ENCODE measurements at regions not wholly inside any gene's neighbourhood (a gene's known extent, or its start where the extent isn't known, plus 50 kb on each side); places are given as distances from the start of the nearest gene placed in this dataset.

DNA sequence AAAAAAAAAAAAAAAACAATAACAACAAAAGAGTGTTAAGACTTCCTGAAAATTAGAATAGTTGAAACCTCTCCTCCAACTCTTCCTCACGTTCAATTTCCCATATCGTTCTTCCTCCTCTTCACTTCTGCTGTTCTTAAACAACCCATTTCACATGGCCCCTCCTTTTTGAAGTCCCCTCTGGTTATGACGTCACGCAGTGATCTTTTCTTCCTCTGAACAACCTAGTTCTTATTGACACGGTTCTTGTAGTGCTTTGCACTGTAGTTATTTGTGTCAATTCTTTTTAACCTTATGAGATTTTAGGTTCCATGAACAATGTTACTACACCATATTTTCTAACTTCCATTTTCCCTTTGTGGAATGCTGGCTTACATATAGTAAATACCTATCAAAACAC, 69.5 kb upstream of the RGPD4 start:
- Histone ChIP-seq H3K9me2 (ENCODE audit: insufficient read depth, low read length) (no peaks in the 10 kb centered on the region), H4K20me1 (ENCODE audit: insufficient read depth, low read length) (no peaks in the 10 kb centered on the region), H3K9me3 (ENCODE audit: low read length) (no peaks in the 10 kb centered on the region), H3K4me2 (ENCODE audit: low read length) (no peak overlapping the region), H2AFZ (ENCODE audit: low read length) (no peak overlapping the region), H3K36me3 (ENCODE audit: insufficient read depth, low read length) (no peaks in the 10 kb centered on the region), H3K27ac (ENCODE audit: low read depth, low read length, poor library complexity, severe bottlenecking) (no peak overlapping the region), H3K79me2 (ENCODE audit: insufficient read depth, low read depth, low read length) (no peaks in the 10 kb centered on the region), H3K4me1 (ENCODE audit: insufficient read depth, low read length, poor library complexity, severe bottlenecking) (no peaks in the 10 kb centered on the region), H3K4me3 (ENCODE audit: low read depth, low read length, poor library complexity, severe bottlenecking) (no peak overlapping the region)
- CTCF ChIA-PET (ENCODE audit: unreplicated experiment): no interaction called here
- DNase-seq (ENCODE audit: low spot score): no peak
- no peak for TF ChIP-seq EZH2phosphoT487 (IDR thresholded peaks at IDR 0.05; ENCODE audit: borderline replicate concordance, low read depth, low read length)
- TF ChIP-seq, protein P1, sequence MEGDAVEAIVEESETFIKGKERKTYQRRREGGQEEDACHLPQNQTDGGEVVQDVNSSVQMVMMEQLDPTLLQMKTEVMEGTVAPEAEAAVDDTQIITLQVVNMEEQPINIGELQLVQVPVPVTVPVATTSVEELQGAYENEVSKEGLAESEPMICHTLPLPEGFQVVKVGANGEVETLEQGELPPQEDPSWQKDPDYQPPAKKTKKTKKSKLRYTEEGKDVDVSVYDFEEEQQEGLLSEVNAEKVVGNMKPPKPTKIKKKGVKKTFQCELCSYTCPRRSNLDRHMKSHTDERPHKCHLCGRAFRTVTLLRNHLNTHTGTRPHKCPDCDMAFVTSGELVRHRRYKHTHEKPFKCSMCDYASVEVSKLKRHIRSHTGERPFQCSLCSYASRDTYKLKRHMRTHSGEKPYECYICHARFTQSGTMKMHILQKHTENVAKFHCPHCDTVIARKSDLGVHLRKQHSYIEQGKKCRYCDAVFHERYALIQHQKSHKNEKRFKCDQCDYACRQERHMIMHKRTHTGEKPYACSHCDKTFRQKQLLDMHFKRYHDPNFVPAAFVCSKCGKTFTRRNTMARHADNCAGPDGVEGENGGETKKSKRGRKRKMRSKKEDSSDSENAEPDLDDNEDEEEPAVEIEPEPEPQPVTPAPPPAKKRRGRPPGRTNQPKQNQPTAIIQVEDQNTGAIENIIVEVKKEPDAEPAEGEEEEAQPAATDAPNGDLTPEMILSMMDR (conservative IDR thresholded peaks at IDR 0.05; ENCODE audit: low read length): no peak
- no TSS peak for BruUV-seq (replicated peaks)
- intact Hi-C loops (cut with micrococcal nuclease; ENCODE audit: unreplicated experiment): no loop called here
- POLR2A ChIA-PET: no interaction called here

DNA sequence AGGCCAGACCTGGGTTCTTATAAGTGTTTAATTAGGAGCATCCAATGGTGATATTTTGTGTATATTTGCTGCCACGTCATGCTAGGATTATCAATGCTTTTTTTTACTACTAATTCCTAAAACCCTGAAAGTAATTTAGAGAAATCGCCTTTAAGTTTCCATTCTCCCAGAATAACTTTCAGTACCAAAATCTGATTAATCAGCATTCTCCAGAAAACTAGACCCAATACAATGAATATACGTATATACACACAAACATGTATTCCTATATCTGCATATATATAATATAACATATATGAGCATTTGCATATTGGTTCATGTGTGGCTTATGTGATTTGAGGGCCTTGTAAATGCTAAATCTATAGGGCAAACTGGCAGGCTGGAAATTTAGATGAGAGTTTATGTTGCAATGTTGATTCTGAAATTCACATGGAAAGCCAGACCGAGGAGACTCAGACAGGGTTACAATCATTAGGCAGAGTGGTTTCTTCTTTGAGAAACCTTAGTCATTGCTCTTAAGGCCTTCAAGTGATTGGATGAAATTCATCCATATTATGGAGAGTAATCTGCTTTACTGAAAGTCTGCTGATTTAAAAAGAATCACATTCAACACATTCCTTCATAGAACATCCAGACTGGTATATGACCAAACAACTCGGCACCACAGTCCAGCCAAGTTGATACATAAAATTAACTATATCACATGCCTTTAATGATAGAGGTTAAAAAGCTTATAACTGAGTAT, 65.9 kb upstream of the RGPD4 start:
- no peak for DNase-seq (ENCODE audit: low spot score)
- H3K4me2 ChIP-seq (ENCODE audit: low read length): no peak overlapping the region
- no peak overlapping the region for H3K4me3 ChIP-seq (ENCODE audit: low read depth, low read length, poor library complexity, severe bottlenecking)
- no peaks in the 10 kb centered on the region for H3K36me3 ChIP-seq (ENCODE audit: insufficient read depth, low read length)
- no peaks in the 10 kb centered on the region for H3K79me2 ChIP-seq (ENCODE audit: insufficient read depth, low read depth, low read length)
- H4K20me1 ChIP-seq (ENCODE audit: insufficient read depth, low read length): no peaks in the 10 kb centered on the region
- no peaks in the 10 kb centered on the region for H3K9me2 ChIP-seq (ENCODE audit: insufficient read depth, low read length)
- H3K4me1 ChIP-seq (ENCODE audit: insufficient read depth, low read length, poor library complexity, severe bottlenecking): no peaks in the 10 kb centered on the region
- no peak overlapping the region for H2AFZ ChIP-seq (ENCODE audit: low read length)
- POLR2A ChIA-PET: interaction anchor here (0.7 kb wide), 1 partner anchor 9 kb away, joined by 3 read pairs; no protein-coding TSS in a partner anchor
- TF ChIP-seq, protein P1 (conservative IDR thresholded peaks at IDR 0.05; ENCODE audit: low read length): no peak
- TF ChIP-seq EZH2phosphoT487 (IDR thresholded peaks at IDR 0.05; ENCODE audit: borderline replicate concordance, low read depth, low read length): no peak
- BruUV-seq (replicated peaks): no TSS peak
- intact Hi-C loops (cut with micrococcal nuclease; ENCODE audit: unreplicated experiment): no loop called here
- CTCF ChIA-PET (ENCODE audit: unreplicated experiment): no interaction called here
- H3K9me3 ChIP-seq (ENCODE audit: low read length): no peaks in the 10 kb centered on the region
- H3K27ac ChIP-seq (ENCODE audit: low read depth, low read length, poor library complexity, severe bottlenecking): no peak overlapping the region

DNA sequence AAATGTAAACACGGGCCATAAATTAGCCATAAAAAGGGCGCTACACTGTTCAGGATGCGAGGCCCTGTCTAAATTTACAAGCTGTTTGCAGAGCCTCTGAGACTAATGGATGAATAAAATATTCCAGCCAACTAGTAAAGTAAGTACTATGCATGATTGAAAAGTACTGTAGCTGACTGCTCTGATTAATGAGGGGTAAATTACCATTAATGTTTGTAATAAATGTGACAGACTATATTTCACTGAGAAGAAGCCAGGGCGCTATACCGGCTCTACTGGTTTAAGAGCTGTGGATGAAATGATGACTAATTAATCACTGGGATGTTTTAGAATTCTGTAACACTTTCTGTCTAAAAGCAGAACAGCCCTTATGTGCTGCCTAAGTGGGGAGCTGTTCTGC, 54.3 kb upstream of the RGPD4 start:
- no TSS peak for BruUV-seq (replicated peaks)
- intact Hi-C loops (cut with micrococcal nuclease; ENCODE audit: unreplicated experiment): no loop called here
- no peaks in the 10 kb centered on the region for H3K9me2 ChIP-seq (ENCODE audit: insufficient read depth, low read length)
- no peak for TF ChIP-seq EZH2phosphoT487 (IDR thresholded peaks at IDR 0.05; ENCODE audit: borderline replicate concordance, low read depth, low read length)
- TF ChIP-seq, protein P1 (conservative IDR thresholded peaks at IDR 0.05; ENCODE audit: low read length): no peak
- DNase-seq (ENCODE audit: low spot score): no peak
- H3K36me3 ChIP-seq (ENCODE audit: insufficient read depth, low read length): no peaks in the 10 kb centered on the region
- ChIA-PET POLR2A (no interaction called here), CTCF (ENCODE audit: unreplicated experiment) (no interaction called here)
- no peaks in the 10 kb centered on the region for H3K4me1 ChIP-seq (ENCODE audit: insufficient read depth, low read length, poor library complexity, severe bottlenecking)
- H3K9me3 ChIP-seq (ENCODE audit: low read length): no peaks in the 10 kb centered on the region
- no peak overlapping the region for H3K27ac ChIP-seq (ENCODE audit: low read depth, low read length, poor library complexity, severe bottlenecking)
- H3K79me2 ChIP-seq (ENCODE audit: insufficient read depth, low read depth, low read length): no peaks in the 10 kb centered on the region
- no peaks in the 10 kb centered on the region for H4K20me1 ChIP-seq (ENCODE audit: insufficient read depth, low read length)
- no peak overlapping the region for H3K4me3 ChIP-seq (ENCODE audit: low read depth, low read length, poor library complexity, severe bottlenecking)
- no peak overlapping the region for H2AFZ ChIP-seq (ENCODE audit: low read length)
- no peak overlapping the region for H3K4me2 ChIP-seq (ENCODE audit: low read length)
